ENCODE measurements at regions not wholly inside any gene's neighbourhood (a gene's known extent, or its start where the extent isn't known, plus 50 kb on each side); places are given as distances from the start of the nearest gene placed in this dataset.

- TF ChIP-seq LRRFIP1 (CRISPR knock-in tag; conservative IDR thresholded peaks at IDR 0.05) = no peak
- peak; percentile 70 for TF ChIP-seq ELF3 (CRISPR knock-in tag; IDR thresholded peaks at IDR 0.05)
- peak; percentile 32; the same call in 1 of the 2 replicates for TF ChIP-seq ZFP91 (CRISPR knock-in tag; IDR thresholded peaks at IDR 0.05; ENCODE audit: borderline replicate concordance)
- peak; percentile 70; the same call in 1 of the 2 replicates for TF ChIP-seq NFIC (IDR thresholded peaks at IDR 0.05; ENCODE audit: low read length)
- TF ChIP-seq ZFYVE20 (CRISPR knock-in tag; IDR thresholded peaks at IDR 0.05; ENCODE audit: borderline replicate concordance, low read depth) = no peak
- TF ChIP-seq ZBTB49 (CRISPR knock-in tag; IDR thresholded peaks at IDR 0.05; ENCODE audit: borderline replicate concordance) = no peak
- TF ChIP-seq BCLAF1 (IDR thresholded peaks at IDR 0.05) = no peak
- TF ChIP-seq ZNF580 (CRISPR knock-in tag; IDR thresholded peaks at IDR 0.05; ENCODE audit: borderline replicate concordance, low read depth) = no peak
- TF ChIP-seq TGIF2 (CRISPR knock-in tag; IDR thresholded peaks at IDR 0.05) = peak; percentile 47; the same call in 1 of the 2 replicates
- peak; percentile 45; the same call in 1 of the 2 replicates for TF ChIP-seq HMG20A (CRISPR knock-in tag; IDR thresholded peaks at IDR 0.05; ENCODE audit: borderline replicate concordance)
- TF ChIP-seq ZNF75D (CRISPR knock-in tag; IDR thresholded peaks at IDR 0.05; ENCODE audit: borderline replicate concordance) = no peak
- no peak; the same call in 1 of the 2 replicates for TF ChIP-seq PRDM15 (CRISPR knock-in tag; IDR thresholded peaks at IDR 0.05)
- TF ChIP-seq CREM (IDR thresholded peaks at IDR 0.05) = peak; percentile 84
- no peak for TF ChIP-seq CREM (CRISPR knock-in tag; IDR thresholded peaks at IDR 0.05)
- TF ChIP-seq HOXA7 (CRISPR knock-in tag; IDR thresholded peaks at IDR 0.05) = no peak
- TF ChIP-seq ZNF709 (CRISPR knock-in tag; IDR thresholded peaks at IDR 0.05) = no peak
These were observed 247.1 kb upstream of the ANKRD55 start (continued) for GRCh38 chr5:56480078-56480704.

Data from HepG2 (cell line).